ENCODE measurements at regions not wholly inside any gene's neighbourhood (a gene's known extent, or its start where the extent isn't known, plus 50 kb on each side); places are given as distances from the start of the nearest gene placed in this dataset.

DNA sequence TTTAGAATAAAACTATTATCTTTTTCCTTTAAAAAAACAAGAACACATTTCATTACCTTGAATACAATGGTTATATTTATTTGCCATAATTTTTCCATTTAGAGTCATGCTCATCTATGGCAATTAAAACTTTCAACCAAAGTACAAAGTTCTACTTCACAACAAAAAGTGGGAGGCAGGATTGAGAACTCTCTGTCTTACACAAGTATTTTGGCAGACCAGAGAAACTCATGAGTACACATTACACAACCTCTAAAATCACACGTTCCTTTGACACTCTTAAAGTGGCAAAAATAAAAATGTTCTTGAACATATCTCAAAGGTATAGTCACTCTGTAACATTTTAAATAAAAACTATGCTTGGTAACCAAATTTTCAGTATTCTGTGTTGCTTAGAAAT is 213.4 kb downstream of the IL15 start:
- TF ChIP-seq, protein P1, sequence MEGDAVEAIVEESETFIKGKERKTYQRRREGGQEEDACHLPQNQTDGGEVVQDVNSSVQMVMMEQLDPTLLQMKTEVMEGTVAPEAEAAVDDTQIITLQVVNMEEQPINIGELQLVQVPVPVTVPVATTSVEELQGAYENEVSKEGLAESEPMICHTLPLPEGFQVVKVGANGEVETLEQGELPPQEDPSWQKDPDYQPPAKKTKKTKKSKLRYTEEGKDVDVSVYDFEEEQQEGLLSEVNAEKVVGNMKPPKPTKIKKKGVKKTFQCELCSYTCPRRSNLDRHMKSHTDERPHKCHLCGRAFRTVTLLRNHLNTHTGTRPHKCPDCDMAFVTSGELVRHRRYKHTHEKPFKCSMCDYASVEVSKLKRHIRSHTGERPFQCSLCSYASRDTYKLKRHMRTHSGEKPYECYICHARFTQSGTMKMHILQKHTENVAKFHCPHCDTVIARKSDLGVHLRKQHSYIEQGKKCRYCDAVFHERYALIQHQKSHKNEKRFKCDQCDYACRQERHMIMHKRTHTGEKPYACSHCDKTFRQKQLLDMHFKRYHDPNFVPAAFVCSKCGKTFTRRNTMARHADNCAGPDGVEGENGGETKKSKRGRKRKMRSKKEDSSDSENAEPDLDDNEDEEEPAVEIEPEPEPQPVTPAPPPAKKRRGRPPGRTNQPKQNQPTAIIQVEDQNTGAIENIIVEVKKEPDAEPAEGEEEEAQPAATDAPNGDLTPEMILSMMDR (IDR thresholded peaks at IDR 0.05), result no peak
- TF ChIP-seq EZH2 (IDR thresholded peaks at IDR 0.05; ENCODE audit: borderline replicate concordance, insufficient read depth, low read depth, low read length, poor library complexity, severe bottlenecking), result no peak
